HG03460 (cell line): ENCODE measurements at regions not wholly inside any gene's neighbourhood (a gene's known extent, or its start where the extent isn't known, plus 50 kb on each side); places are given as distances from the start of the nearest gene placed in this dataset.
"Not testable (repeated sequence)": the region's sequence is repeated elsewhere in the genome, so short reads cannot be mapped to it uniquely, and the experiment has no call there.

Experiments
- ATAC-seq: cut with Tn5 transposase; IDR thresholded peaks from one replicate; pipeline ENCODE4 v1.9.1; 2021; ENCODE audit not compliant: unreplicated experiment

GRCh38 chr20:5492937-5493336 is 117.9 kb downstream of the GPCPD1 start:
- no peak for ATAC-seq

- ATAC-seq, result no peak
Measured at GRCh38 chr20:5491455-5491854, 119.4 kb downstream of the GPCPD1 start.

- no peak for ATAC-seq
Measured at GRCh38 chr20:5489601-5490000, 121.2 kb downstream of the GPCPD1 start.

- no peak for ATAC-seq
Measured at GRCh38 chr20:5488823-5489222, 122.0 kb downstream of the GPCPD1 start.

- ATAC-seq, result no peak
Measured at GRCh38 chr20:5486377-5487054, 124.3 kb downstream of the GPCPD1 start.

GRCh38 chr20:5484926-5485325 is 125.9 kb downstream of the GPCPD1 start:
- ATAC-seq, result no peak

- no peak for ATAC-seq
Measured at GRCh38 chr20:5484346-5484745, 126.5 kb downstream of the GPCPD1 start.

- ATAC-seq, result no peak
Measured at GRCh38 chr20:5482791-5483190, 128.0 kb downstream of the GPCPD1 start.

- no peak for ATAC-seq
Measured at GRCh38 chr20:5481872-5482271, 128.9 kb downstream of the GPCPD1 start.

GRCh38 chr20:5480824-5481600 is 129.8 kb downstream of the GPCPD1 start:
- no peak for ATAC-seq

GRCh38 chr20:5474646-5475550 is 135.9 kb downstream of the GPCPD1 start:
- ATAC-seq, result no peak

- not testable (repeated sequence) for ATAC-seq
Measured at GRCh38 chr20:5471866-5472265, 138.9 kb downstream of the GPCPD1 start.

- ATAC-seq, result no peak
Measured at GRCh38 chr20:5471368-5471767, 139.4 kb downstream of the GPCPD1 start.

GRCh38 chr20:5470943-5471342 is 139.9 kb downstream of the GPCPD1 start:
- no peak for ATAC-seq

- ATAC-seq, result no peak
Measured at GRCh38 chr20:5470458-5470857, 140.3 kb downstream of the GPCPD1 start.

GRCh38 chr20:5469111-5469510 is 141.7 kb downstream of the GPCPD1 start:
- no peak for ATAC-seq

GRCh38 chr20:5467086-5467485 is 143.7 kb downstream of the GPCPD1 start:
- no peak for ATAC-seq

- no peak for ATAC-seq
Measured at GRCh38 chr20:5465604-5465927, 145.2 kb downstream of the GPCPD1 start.

- ATAC-seq, result no peak
Measured at GRCh38 chr20:5464901-5465603, 145.8 kb downstream of the GPCPD1 start.

GRCh38 chr20:5463007-5463686 is 146.4 kb upstream of the PROKR2 start:
- ATAC-seq, result no peak
